Right hindlimb (tissue), 1 donor: ENCODE measurements at regions not wholly inside any gene's neighbourhood (a gene's known extent, or its start where the extent isn't known, plus 50 kb on each side); places are given as distances from the start of the nearest gene placed in this dataset.

Source experiments
- DNase-seq: peaks from one replicate; pipeline ENCODE4 v3.0.0-alpha.2; 2018

GRCh38 chr4:107148904-107149303, 112.8 kb upstream of the DKK2 start:
- no peak for DNase-seq

- DNase-seq, result no peak
These were observed 111.8 kb upstream of the DKK2 start for GRCh38 chr4:107147873-107148272.

- no peak for DNase-seq
These were observed 102.3 kb upstream of the DKK2 start for GRCh38 chr4:107138433-107138832.

- no peak for DNase-seq
These were observed 98.0 kb upstream of the DKK2 start for GRCh38 chr4:107133965-107134653.

- no peak for DNase-seq
These were observed 95.2 kb upstream of the DKK2 start for GRCh38 chr4:107131295-107131694.

- DNase-seq, result no peak
These were observed 94.0 kb upstream of the DKK2 start for GRCh38 chr4:107130157-107130556.

GRCh38 chr4:107129611-107130010, 93.5 kb upstream of the DKK2 start:
- DNase-seq, result no peak

GRCh38 chr4:107129076-107129475, 93.0 kb upstream of the DKK2 start:
- no peak for DNase-seq

- DNase-seq, result no peak
These were observed 92.0 kb upstream of the DKK2 start for GRCh38 chr4:107128116-107128515.

- DNase-seq, result no peak
These were observed 89.4 kb upstream of the DKK2 start for GRCh38 chr4:107125496-107125895.

GRCh38 chr4:107122736-107123135, 86.6 kb upstream of the DKK2 start:
- no peak for DNase-seq

- DNase-seq, result no peak
These were observed 84.5 kb upstream of the DKK2 start for GRCh38 chr4:107120661-107121060.

GRCh38 chr4:107117726-107118125, 81.6 kb upstream of the DKK2 start:
- no peak for DNase-seq

- DNase-seq, result no peak
These were observed 79.2 kb upstream of the DKK2 start for GRCh38 chr4:107115185-107115847.

GRCh38 chr4:107114059-107114458, 77.9 kb upstream of the DKK2 start:
- DNase-seq, result no peak

- DNase-seq, result no peak
These were observed 62.3 kb upstream of the DKK2 start for GRCh38 chr4:107098401-107098800.

- no peak for DNase-seq
These were observed 58.9 kb upstream of the DKK2 start for GRCh38 chr4:107094976-107095375.

- DNase-seq, result no peak
These were observed 58.2 kb upstream of the DKK2 start for GRCh38 chr4:107094332-107094731.
